ENCODE measurements at regions not wholly inside any gene's neighbourhood (a gene's known extent, or its start where the extent isn't known, plus 50 kb on each side); places are given as distances from the start of the nearest gene placed in this dataset.
"Not testable (repeated sequence)": the region's sequence is repeated elsewhere in the genome, so short reads cannot be mapped to it uniquely, and the experiment has no call there.

GRCh38 chr13:54744747-54745146, 1716.1 kb downstream of the OLFM4 start:
- ATAC-seq (no peak), DNase-seq (ENCODE audit: missing footprints) (no peak)
- intact Hi-C loops (cut with DNase I): no loop called here

- intact Hi-C loops (cut with DNase I): no loop called here
- DNase-seq (ENCODE audit: missing footprints) (no peak), ATAC-seq (no peak)
Observed at GRCh38 chr13:54750521-54750920, 1721.9 kb downstream of the OLFM4 start.

DNA sequence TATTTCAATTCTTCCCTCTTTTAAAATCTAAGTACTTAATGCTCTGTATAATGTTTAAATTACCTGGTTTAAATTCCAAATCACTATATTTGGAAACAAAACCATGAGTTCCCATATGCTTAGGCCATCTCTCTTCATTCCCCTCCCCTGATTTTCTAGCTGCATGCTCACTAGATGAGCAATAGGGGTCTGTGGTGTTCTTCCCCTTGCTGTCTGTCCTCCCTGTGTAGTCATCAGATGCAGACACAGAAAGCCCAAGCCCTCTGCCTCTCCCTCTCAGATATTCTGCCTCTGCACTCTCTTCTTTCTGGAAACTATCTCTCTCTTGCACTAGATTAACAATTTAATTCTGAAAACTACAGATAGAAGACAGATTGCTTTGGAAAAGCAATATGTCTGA, 1730.2 kb downstream of the OLFM4 start:
- intact Hi-C loops (cut with DNase I): no loop called here
- ATAC-seq: no peak
- no peak for DNase-seq (ENCODE audit: missing footprints)

GRCh38 chr13:54768214-54768613, 1739.6 kb downstream of the OLFM4 start:
- DNase-seq (ENCODE audit: missing footprints) (no peak), ATAC-seq (no peak)
- intact Hi-C loops (cut with DNase I): no loop called here

DNA sequence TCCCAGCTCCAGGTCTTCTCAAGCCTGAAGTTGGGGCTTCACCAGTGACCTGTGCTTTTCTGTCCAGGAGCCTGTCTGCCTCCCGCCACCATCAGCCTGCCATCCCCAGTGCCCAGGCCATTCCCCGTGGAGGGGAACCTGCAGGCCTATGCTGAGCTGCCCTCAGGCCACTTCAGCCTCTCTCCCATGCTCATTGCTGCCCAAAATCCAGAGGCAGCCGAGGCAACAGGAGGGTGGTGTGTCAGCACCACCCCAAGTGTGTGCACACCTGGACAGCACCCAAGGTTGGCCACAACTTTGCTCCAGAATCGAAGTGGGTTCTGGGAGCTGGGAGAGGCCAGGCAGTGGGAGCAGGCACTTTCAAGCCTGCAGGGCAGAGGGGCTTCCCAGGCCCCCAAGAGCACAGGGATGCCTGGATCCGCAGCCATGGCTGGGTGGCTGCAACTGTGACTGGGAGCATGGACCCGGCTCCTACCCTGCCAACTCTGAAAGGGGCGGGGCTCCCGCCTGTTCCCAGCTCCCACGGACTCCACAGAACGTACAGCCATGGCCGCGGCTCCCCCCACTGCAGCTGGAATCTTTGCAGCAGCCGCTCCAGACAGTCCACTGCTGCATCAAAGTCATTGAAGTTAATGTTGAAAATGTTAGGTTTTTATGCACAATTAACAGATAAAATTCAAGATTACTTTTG, 1747.0 kb downstream of the OLFM4 start:
- intact Hi-C loops (cut with DNase I): no loop called here
- DNase-seq (ENCODE audit: missing footprints): no peak
- no peak for ATAC-seq

GRCh38 chr13:54787754-54788153, 1759.1 kb downstream of the OLFM4 start:
- DNase-seq (ENCODE audit: missing footprints): no peak
- ATAC-seq: no peak
- intact Hi-C loops (cut with DNase I): no loop called here

DNA sequence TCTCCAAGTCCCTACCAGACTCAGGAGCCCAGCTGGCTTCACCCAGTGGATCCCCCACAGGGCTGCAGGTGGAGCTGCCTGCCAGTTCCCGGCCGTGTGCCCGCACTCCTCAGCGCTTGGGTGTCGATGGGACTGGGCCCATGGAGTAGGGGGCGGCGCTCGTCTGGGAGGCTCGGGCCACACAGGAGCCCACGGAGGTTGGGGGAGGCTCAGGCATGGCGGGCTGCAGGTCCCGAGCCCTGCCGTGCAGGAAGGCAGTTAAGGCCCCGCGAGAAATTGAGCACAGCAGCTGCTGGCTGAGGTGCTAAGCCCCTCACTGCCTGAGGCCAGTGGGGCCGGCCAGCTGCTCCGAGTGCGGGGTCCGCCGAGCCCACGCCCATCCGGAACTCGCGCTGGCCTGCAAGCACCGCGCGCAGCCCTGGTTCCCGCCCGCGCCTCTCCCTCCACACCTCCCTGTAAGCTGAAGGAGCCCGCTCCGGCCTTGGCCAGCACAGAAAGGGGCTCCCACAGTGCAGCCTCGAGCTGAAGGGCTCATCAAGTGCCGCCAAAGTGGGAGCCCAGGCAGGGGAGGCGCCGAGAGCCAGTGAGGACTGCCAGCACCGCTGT, 1771.1 kb downstream of the OLFM4 start:
- intact Hi-C loops (cut with DNase I): no loop called here
- ATAC-seq (no peak), DNase-seq (ENCODE audit: missing footprints) (no peak)

DNA sequence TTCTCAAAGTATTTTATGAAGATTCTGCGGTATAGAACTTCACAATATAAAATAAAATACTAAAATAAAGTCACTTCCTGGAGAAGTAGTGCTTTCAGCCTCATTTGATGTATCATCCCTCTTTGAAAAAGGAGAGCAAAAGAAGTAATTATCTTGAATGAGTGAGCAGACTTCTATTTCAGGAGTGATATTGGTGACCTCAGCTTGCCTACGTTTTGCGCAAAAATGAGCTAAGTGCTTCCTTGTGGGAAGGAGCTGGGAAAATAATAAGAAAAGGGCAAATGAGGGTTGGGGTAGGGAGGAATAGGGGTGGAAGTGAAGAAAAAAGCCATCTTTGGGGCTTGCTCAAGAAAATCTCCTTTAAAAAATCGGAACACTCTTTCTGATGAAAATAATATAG, 1773.6 kb downstream of the OLFM4 start:
- intact Hi-C loops (cut with DNase I): no loop called here
- no peak for DNase-seq (ENCODE audit: missing footprints)
- no peak for ATAC-seq

- ATAC-seq (no peak), DNase-seq (ENCODE audit: missing footprints) (no peak)
- intact Hi-C loops (cut with DNase I): no loop called here
Observed at GRCh38 chr13:54805743-54806142, 1777.1 kb downstream of the OLFM4 start.

GRCh38 chr13:54821938-54822470, 1793.4 kb downstream of the OLFM4 start:
- intact Hi-C loops (cut with DNase I); ATAC-seq; DNase-seq (ENCODE audit: missing footprints): not testable (repeated sequence)

DNA sequence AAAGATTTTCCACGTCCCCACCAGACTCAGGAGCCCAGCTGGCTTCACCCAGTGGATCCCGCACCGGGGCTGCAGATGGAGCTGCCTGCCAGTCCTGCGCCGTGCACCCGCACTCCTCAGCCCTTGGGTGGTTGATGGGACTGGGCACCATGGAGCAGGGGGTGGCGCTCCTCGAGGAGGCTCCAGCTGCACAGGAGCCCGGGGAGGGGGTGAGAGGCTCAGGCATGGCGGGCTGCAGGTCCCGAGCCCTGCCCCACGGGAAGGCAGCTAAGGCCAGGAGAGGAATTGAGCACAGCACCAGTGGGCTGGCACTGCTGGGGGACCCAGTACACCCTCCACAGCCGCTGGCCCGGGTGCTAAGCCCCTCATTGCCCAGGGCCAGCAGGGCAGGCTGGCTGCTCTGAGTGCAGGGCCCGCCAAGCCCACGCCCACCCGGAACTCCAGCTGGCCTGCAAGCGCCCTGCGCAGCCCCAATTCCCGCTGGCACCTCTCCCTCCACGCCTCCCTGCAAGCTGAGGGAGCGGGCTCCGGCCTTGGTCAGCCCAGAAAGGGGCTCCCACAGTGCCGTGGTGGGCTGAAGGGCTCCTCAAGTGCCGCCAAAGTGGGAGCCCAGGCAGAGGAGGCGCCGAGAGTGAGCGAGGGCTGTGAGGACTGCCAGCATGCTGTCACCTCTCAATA, 1800.9 kb downstream of the OLFM4 start:
- DNase-seq (ENCODE audit: missing footprints); intact Hi-C loops (cut with DNase I): not testable (repeated sequence)

DNA sequence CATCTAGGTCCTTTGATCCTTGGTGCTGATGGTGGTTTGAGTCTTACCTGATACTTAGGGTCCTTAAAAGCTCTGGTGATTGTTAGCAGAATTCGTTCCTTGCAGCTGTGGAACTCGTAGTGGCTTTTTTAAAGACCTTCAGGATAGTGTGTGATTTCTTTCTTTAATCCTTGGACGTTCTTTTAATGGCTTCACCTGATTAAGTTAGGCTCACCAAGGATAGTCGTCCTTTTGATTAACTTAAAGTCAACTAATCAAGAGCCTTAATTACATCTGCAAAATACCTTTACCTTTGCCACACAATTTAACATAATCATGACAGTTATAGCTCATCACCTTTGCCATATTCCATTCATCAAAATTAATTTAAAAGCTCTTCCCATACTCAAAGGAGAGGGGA, 1807.7 kb downstream of the OLFM4 start:
- ATAC-seq: no peak
- intact Hi-C loops (cut with DNase I): no loop called here
- no peak for DNase-seq (ENCODE audit: missing footprints)

More for the DNA sequence above, 1800.9 kb downstream of the OLFM4 start:
- ATAC-seq: not testable (repeated sequence)

- DNase-seq (ENCODE audit: missing footprints): no peak
- intact Hi-C loops (cut with DNase I): no loop called here
- no peak for ATAC-seq
Observed at GRCh38 chr13:54841682-54842081, 1813.1 kb downstream of the OLFM4 start.

GRCh38 chr13:54845351-54845965, 1816.8 kb downstream of the OLFM4 start:
- ATAC-seq (no peak), DNase-seq (ENCODE audit: missing footprints) (no peak)
- intact Hi-C loops (cut with DNase I): no loop called here

GRCh38 chr13:54852831-54853230, 1824.2 kb downstream of the OLFM4 start:
- no peak for DNase-seq (ENCODE audit: missing footprints)
- ATAC-seq: no peak
- intact Hi-C loops (cut with DNase I): no loop called here

GRCh38 chr13:54859827-54860226, 1831.2 kb downstream of the OLFM4 start:
- ATAC-seq: no peak
- DNase-seq (ENCODE audit: missing footprints): no peak
- intact Hi-C loops (cut with DNase I): no loop called here

DNA sequence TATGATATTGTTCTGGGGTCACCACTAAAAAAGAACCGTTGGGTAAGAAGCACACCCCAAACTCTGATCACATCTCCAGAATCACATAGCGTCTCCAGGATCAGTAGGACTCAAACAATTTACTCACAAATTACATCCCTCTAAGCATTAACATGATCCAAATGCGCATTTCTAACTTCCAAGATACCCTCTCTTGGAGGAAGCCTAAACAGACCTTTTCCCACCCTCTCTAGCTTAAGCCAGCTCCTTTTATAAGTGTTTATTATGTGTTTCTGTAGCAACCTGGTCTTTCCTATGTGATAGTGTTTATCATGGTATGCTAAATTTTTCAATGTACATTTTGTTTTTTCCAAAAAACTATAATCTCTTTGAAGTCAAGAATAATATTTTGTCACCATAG, 1846.5 kb downstream of the OLFM4 start:
- ATAC-seq (no peak), DNase-seq (ENCODE audit: missing footprints) (no peak)
- intact Hi-C loops (cut with DNase I): no loop called here

GRCh38 chr13:54879036-54879435, 1850.4 kb downstream of the OLFM4 start:
- intact Hi-C loops (cut with DNase I): no loop called here
- no peak for DNase-seq (ENCODE audit: missing footprints)
- no peak for ATAC-seq

DNA sequence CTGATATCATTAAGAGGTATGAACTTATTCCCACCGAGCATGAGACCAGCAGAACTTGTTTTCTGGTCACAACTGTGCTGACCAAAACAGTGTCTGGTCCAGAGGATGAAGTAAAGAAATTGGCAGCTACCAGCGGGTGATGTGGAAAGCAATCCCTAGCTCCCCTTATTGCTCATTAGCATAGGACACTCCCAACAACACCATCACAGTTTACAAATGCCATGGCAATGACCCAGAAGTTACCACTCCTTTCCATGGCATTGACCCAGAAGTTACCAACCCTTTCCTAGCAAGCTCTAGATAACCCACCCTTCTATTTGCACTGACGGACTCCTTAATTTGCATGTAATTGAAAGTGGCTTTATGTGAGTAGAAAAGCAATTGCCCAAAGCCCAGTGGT, 1856.1 kb downstream of the OLFM4 start:
- intact Hi-C loops (cut with DNase I): no loop called here
- no peak for DNase-seq (ENCODE audit: missing footprints)
- no peak for ATAC-seq

DNA sequence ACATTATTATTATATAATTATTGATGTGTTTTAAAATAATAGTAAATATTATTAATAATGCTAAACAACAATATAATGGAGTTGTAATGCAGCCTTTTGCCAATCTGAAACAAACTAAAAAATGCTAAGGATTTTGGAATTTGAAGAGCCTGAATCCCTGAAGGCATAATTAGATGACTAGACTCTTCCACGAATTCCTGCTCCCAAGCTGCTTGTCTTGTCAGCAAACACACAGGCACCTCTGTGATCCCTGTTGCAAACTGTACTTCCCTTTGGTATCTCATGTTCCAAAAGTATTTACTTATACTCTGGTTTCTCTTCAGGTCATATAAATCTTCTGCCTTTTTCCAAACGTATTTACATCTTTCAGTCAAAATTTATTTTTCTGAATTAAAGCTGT, 1862.4 kb downstream of the OLFM4 start:
- no peak for ATAC-seq
- intact Hi-C loops (cut with DNase I): no loop called here
- DNase-seq (ENCODE audit: missing footprints): no peak
